Stimulated activated CD4-positive, alpha-beta T cell treated with anti-CD3 and anti-CD28 coated beads, Interleukin-4, amount 100 ng/mL, for 48 hours (primary cell): ENCODE measurements at regions not wholly inside any gene's neighbourhood (a gene's known extent, or its start where the extent isn't known, plus 50 kb on each side); places are given as distances from the start of the nearest gene placed in this dataset.
"Not testable (repeated sequence)": the region's sequence is repeated elsewhere in the genome, so short reads cannot be mapped to it uniquely, and the experiment has no call there.

Source experiments
- DNase-seq, 2 donors: peaks; one replicate each; pipeline ENCODE4 v3.0.0-alpha.2; 2020; ENCODE audit warnings: low read depth in 2 of 2

GRCh38 chr14:55846826-55847446 lies 266.9 kb downstream of the KTN1 start:
- no peak for DNase-seq

GRCh38 chr14:55847766-55848165 lies 267.8 kb downstream of the KTN1 start:
- no peak for DNase-seq

- DNase-seq = no peak
Observed at GRCh38 chr14:55848964-55849363, 269.0 kb downstream of the KTN1 start.

GRCh38 chr14:55849833-55850232 lies 268.4 kb upstream of the PELI2 start:
- no peak for DNase-seq

- DNase-seq = no peak
Observed at GRCh38 chr14:55850825-55851241, 267.4 kb upstream of the PELI2 start.

- DNase-seq = no peak
Observed at GRCh38 chr14:55851301-55851700, 266.9 kb upstream of the PELI2 start.

- DNase-seq = no peak
Observed at GRCh38 chr14:55851961-55852360, 266.2 kb upstream of the PELI2 start.

GRCh38 chr14:55855751-55856150 lies 262.5 kb upstream of the PELI2 start:
- no peak for DNase-seq

GRCh38 chr14:55858604-55859003 lies 259.6 kb upstream of the PELI2 start:
- no peak for DNase-seq

GRCh38 chr14:55861561-55861960 lies 256.6 kb upstream of the PELI2 start:
- not testable (repeated sequence) for DNase-seq

- no peak for DNase-seq
Observed at GRCh38 chr14:55864890-55865655, 253.1 kb upstream of the PELI2 start.

GRCh38 chr14:55867311-55867710 lies 250.9 kb upstream of the PELI2 start:
- DNase-seq = no peak

- DNase-seq = no peak
Observed at GRCh38 chr14:55867719-55868118, 250.5 kb upstream of the PELI2 start.

GRCh38 chr14:55869397-55870049 lies 248.7 kb upstream of the PELI2 start:
- no peak for DNase-seq

GRCh38 chr14:55873169-55873568 lies 245.0 kb upstream of the PELI2 start:
- DNase-seq = no peak

- no peak for DNase-seq
Observed at GRCh38 chr14:55874785-55875184, 243.4 kb upstream of the PELI2 start.

GRCh38 chr14:55877942-55878341 lies 240.3 kb upstream of the PELI2 start:
- DNase-seq = no peak

GRCh38 chr14:55881577-55882241 lies 236.5 kb upstream of the PELI2 start:
- DNase-seq = no peak

- no peak for DNase-seq
Observed at GRCh38 chr14:55884819-55885218, 233.4 kb upstream of the PELI2 start.

GRCh38 chr14:55889124-55889523 lies 229.1 kb upstream of the PELI2 start:
- no peak for DNase-seq

- no peak for DNase-seq
Observed at GRCh38 chr14:55891692-55892091, 226.5 kb upstream of the PELI2 start.

GRCh38 chr14:55892906-55893305 lies 225.3 kb upstream of the PELI2 start:
- no peak for DNase-seq
